Endothelial cell of umbilical vein (primary cell): ENCODE measurements at regions not wholly inside any gene's neighbourhood (a gene's known extent, or its start where the extent isn't known, plus 50 kb on each side); places are given as distances from the start of the nearest gene placed in this dataset.

ENCODE experiments used
- BruUV-seq: library from RNA; stranded (reverse); fragments of 400-500 nt; replicated peaks from 2 replicates; lab custom pipeline; 2021; lab: Mats Ljungman, UMichigan
- CTCF ChIA-PET: fragments of 300-600, 350-600 bp; sonication (Branson Sonifier 250); formaldehyde crosslinking; loops from one replicate; lab custom pipeline; 2021; ENCODE audit warnings: antibody characterized with exemption, inconsistent platforms; lab: Charles Lee
- POLR2A ChIA-PET: fragments of 300-600, 350-600 bp; sonication (Branson Sonifier 250); formaldehyde crosslinking; loops from one replicate; lab custom pipeline; 2021; ENCODE audit warnings: antibody characterized with exemption, inconsistent platforms; lab: Charles Lee
- DNase-seq: peaks from one replicate; pipeline ENCODE4 v3.0.0-alpha.2; 2011; ENCODE audit warnings: low read depth, low spot score
- FAIRE-seq: peaks from 2 replicates; lab custom pipeline; 2011; peaks lifted over from hg19 to GRCh38; lab: Jason Lieb, UNC
- H2AFZ ChIP-seq: 2 replicates; pipeline ENCODE4 v1.6.0; 2012; ENCODE audit warnings: low read depth, low read length, control low read depth, inconsistent platforms
- H3K27ac ChIP-seq: 2 replicates; pipeline ENCODE4 v1.5.1; 2011; ENCODE audit warnings: low read depth, mild to moderate bottlenecking, control low read depth, low read length, moderate library complexity; ENCODE audit not compliant: insufficient read depth
- H3K27me3 ChIP-seq, 2 experiments: 2 replicates each; pipeline versions ENCODE4 v1.6.0 to v1.6.1; 2011; ENCODE audit warnings: low read length in 2 of 2, mixed read lengths in 1 of 2; ENCODE audit not compliant: control insufficient read depth in 2 of 2, insufficient read depth in 2 of 2
- H3K36me3 ChIP-seq, 2 experiments: 2 replicates in 1 of 2; 3 replicates in 1 of 2; pipeline ENCODE4 v1.5.1; 2011; ENCODE audit warnings: low read length in 2 of 2, mild to moderate bottlenecking in 1 of 2, moderate library complexity in 1 of 2; ENCODE audit not compliant: control insufficient read depth in 2 of 2, insufficient read depth in 2 of 2; ENCODE audit errors: extremely low read depth in 1 of 2
- H3K4me1 ChIP-seq: 3 replicates; pipeline ENCODE4 v1.5.1; 2011; ENCODE audit warnings: mild to moderate bottlenecking, low read length; ENCODE audit not compliant: control insufficient read depth, insufficient read depth; ENCODE audit errors: extremely low read depth
- H3K4me2 ChIP-seq: 2 replicates; pipeline ENCODE4 v1.6.1; 2011; ENCODE audit warnings: low read length, control low read depth, mixed read lengths; ENCODE audit not compliant: insufficient read depth
- H3K4me3 ChIP-seq, 3 experiments: fragments of 200-600 bp in 1 of 3; sonication (generic), shearing (Covaris generic) in 1 of 3; replicated peaks in 1 of 3; 2 replicates each; pipeline ENCODE4 v1.5.1; 2011 to 2016; ENCODE audit warnings: control low read depth in 3 of 3, low read length in 3 of 3, mild to moderate bottlenecking in 2 of 3, inconsistent platforms in 1 of 3, low read depth in 1 of 3, moderate library complexity in 1 of 3; ENCODE audit not compliant: insufficient read depth in 1 of 3
- H3K79me2 ChIP-seq: 2 replicates; pipeline ENCODE4 v1.6.0; 2012; ENCODE audit warnings: low read length, inconsistent platforms; ENCODE audit not compliant: control insufficient read depth, insufficient read depth
- H3K9ac ChIP-seq: replicated peaks from 2 replicates; pipeline ENCODE3; 2011; ENCODE audit warnings: low read length, control low read depth; ENCODE audit not compliant: insufficient read depth; ENCODE audit errors: extremely low read depth
- H3K9me1 ChIP-seq: replicated peaks from 3 replicates; pipeline ENCODE4 v1.6.0; 2011; ENCODE audit warnings: mild to moderate bottlenecking, low read length; ENCODE audit not compliant: control insufficient read depth, insufficient read depth; ENCODE audit errors: extremely low read depth
- H3K9me3 ChIP-seq: replicated peaks from 2 replicates; pipeline ENCODE4 v1.5.1; 2012; ENCODE audit warnings: low read length, inconsistent platforms; ENCODE audit not compliant: control insufficient read depth, insufficient read depth
- H4K20me1 ChIP-seq: replicated peaks from 2 replicates; pipeline ENCODE3; 2011; ENCODE audit warnings: mild to moderate bottlenecking, low read length; ENCODE audit not compliant: control insufficient read depth, insufficient read depth; ENCODE audit errors: extremely low read depth
- EZH2 ChIP-seq: IDR thresholded peaks from 2 replicates; pipeline ENCODE4 v1.6.1; 2012; ENCODE audit warnings: borderline replicate concordance, low read depth, mild to moderate bottlenecking, moderate library complexity, low read length, inconsistent platforms; ENCODE audit not compliant: severe bottlenecking
- FOS ChIP-seq: IDR thresholded peaks from 2 replicates; pipeline ENCODE4 v1.6.1; 2011; ENCODE audit warnings: mild to moderate bottlenecking, low read length, moderate library complexity, borderline replicate concordance; ENCODE audit not compliant: insufficient read depth
- GATA2 ChIP-seq: IDR thresholded peaks from 2 replicates; pipeline ENCODE4 v1.7.0; 2011; ENCODE audit warnings: low read depth, mild to moderate bottlenecking, moderate library complexity, mixed read lengths, low read length; ENCODE audit not compliant: insufficient read length, insufficient read depth
- JUN ChIP-seq: IDR thresholded peaks from 2 replicates; pipeline ENCODE4 v1.6.1; 2011; ENCODE audit warnings: borderline replicate concordance, low read depth; ENCODE audit not compliant: insufficient read length, insufficient read depth
- MAX ChIP-seq: IDR thresholded peaks from 2 replicates; pipeline ENCODE4 v1.6.1; 2011; ENCODE audit not compliant: insufficient read depth, insufficient read length
- MYC ChIP-seq: IDR thresholded peaks from one replicate; pipeline ENCODE4 v1.6.1; 2011; ENCODE audit warnings: mild to moderate bottlenecking, low read depth, low read length
- POLR2A ChIP-seq: IDR thresholded peaks from 2 replicates; pipeline ENCODE4 v1.6.1; 2012; ENCODE audit warnings: low read depth, mild to moderate bottlenecking, control low read depth, low read length
- POLR2AphosphoS5 ChIP-seq: IDR thresholded peaks from 2 replicates; pipeline ENCODE4 v1.6.1; 2012; ENCODE audit warnings: low read depth, mild to moderate bottlenecking, control low read depth, low read length, moderate library complexity; ENCODE audit not compliant: insufficient read depth
- dilution Hi-C: fragments of 300-500 bp; cut with MboI; formaldehyde crosslinking; loops from one replicate; pipeline ENCODE4 v1.15.0; 2019; ENCODE audit warnings: low sequenced_read_pairs; ENCODE audit not compliant: extremely low pct_ligation_motif_present
- intact Hi-C: fragments of 100-400 bp; cut with micrococcal nuclease; formaldehyde crosslinking; loops from one replicate; pipeline ENCODE4 v1.10.0; 2022
- TF ChIP-seq, protein P1 (sequence below), 2 donors: IDR thresholded peaks; 1 replicate in 1 of 2; 2 replicates in 1 of 2; pipeline ENCODE4 v1.5.1; 2011; ENCODE audit warnings: low read length in 2 of 2, mild to moderate bottlenecking in 2 of 2, moderate library complexity in 2 of 2, control low read depth in 1 of 2, inconsistent platforms in 1 of 2, low read depth in 1 of 2; ENCODE audit not compliant: insufficient read depth in 1 of 2; ENCODE audit errors: extremely low read depth in 1 of 2

DNA sequence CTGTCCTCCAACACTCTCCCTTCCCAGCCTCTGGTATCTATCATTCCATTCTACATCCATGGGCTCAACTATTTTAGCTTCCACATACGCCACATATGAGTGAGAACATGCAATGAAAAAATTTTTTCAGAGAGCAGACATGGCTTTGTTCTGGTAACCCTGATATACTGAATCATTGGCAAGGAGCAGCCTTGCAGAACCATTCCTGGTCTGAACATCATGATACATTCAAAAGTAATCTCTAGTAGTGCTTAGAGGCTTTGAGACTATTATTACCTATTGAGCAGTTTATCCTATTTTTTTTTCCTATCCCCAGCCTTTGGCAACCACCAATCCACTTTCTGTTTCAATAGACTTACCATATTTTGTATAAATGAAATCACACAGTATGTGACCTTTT, 393.1 kb upstream of the KCNH7 start:
- H3K79me2 ChIP-seq: no peaks in the 10 kb centered on the region
- no peak overlapping the region for H3K4me3 ChIP-seq
- no peaks in the 10 kb centered on the region for H3K9me3 ChIP-seq
- ChIA-PET CTCF (no interaction called here), POLR2A (no interaction called here)
- BruUV-seq: no TSS peak
- H4K20me1 ChIP-seq: no peaks in the 10 kb centered on the region
- intact Hi-C loops (no loop called here), dilution Hi-C loops (no loop called here)
- no peaks in the 10 kb centered on the region for H3K9me1 ChIP-seq
- H3K4me2 ChIP-seq: no peak overlapping the region
- H3K27me3 ChIP-seq: no peaks in the 10 kb centered on the region
- no peak overlapping the region for H2AFZ ChIP-seq
- H3K9ac ChIP-seq: no peak overlapping the region
- TF ChIP-seq EZH2 (no peak), MAX (no peak), POLR2A (no peak), MYC (no peak), GATA2 (no peak), JUN (no peak), POLR2AphosphoS5 (no peak), FOS (no peak)
- TF ChIP-seq, protein P1, sequence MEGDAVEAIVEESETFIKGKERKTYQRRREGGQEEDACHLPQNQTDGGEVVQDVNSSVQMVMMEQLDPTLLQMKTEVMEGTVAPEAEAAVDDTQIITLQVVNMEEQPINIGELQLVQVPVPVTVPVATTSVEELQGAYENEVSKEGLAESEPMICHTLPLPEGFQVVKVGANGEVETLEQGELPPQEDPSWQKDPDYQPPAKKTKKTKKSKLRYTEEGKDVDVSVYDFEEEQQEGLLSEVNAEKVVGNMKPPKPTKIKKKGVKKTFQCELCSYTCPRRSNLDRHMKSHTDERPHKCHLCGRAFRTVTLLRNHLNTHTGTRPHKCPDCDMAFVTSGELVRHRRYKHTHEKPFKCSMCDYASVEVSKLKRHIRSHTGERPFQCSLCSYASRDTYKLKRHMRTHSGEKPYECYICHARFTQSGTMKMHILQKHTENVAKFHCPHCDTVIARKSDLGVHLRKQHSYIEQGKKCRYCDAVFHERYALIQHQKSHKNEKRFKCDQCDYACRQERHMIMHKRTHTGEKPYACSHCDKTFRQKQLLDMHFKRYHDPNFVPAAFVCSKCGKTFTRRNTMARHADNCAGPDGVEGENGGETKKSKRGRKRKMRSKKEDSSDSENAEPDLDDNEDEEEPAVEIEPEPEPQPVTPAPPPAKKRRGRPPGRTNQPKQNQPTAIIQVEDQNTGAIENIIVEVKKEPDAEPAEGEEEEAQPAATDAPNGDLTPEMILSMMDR (IDR thresholded peaks at IDR 0.05; ENCODE audit: extremely low read depth in 1 of 2, insufficient read depth in 1 of 2, low read depth in 1 of 2, low read length in 2 of 2): no peak
- no peak for FAIRE-seq
- no peak for DNase-seq
- no peaks in the 10 kb centered on the region for H3K36me3 ChIP-seq
- no peak overlapping the region for H3K27ac ChIP-seq
- no peaks in the 10 kb centered on the region for H3K4me1 ChIP-seq
